OCI-LY7 (cell line): ENCODE measurements at regions not wholly inside any gene's neighbourhood (a gene's known extent, or its start where the extent isn't known, plus 50 kb on each side); places are given as distances from the start of the nearest gene placed in this dataset.
"Not testable (repeated sequence)": the region's sequence is repeated elsewhere in the genome, so short reads cannot be mapped to it uniquely, and the experiment has no call there.

Experiments used
- BruUV-seq: library from RNA; stranded (reverse); fragments of 400-500 nt; replicated peaks from 2 replicates; lab custom pipeline; 2021; lab: Mats Ljungman, UMichigan
- CTCF ChIA-PET: fragments of 300-600 bp; sonication (Branson Sonifier 250); formaldehyde crosslinking; loops from one replicate; lab custom pipeline; 2022; ENCODE audit warnings: antibody characterized with exemption; ENCODE audit not compliant: unreplicated experiment; lab: Charles Lee
- POLR2A ChIA-PET: fragments of 300-600 bp; sonication (Branson Sonifier 250); formaldehyde crosslinking; loops from one replicate; lab custom pipeline; 2022; ENCODE audit warnings: antibody characterized with exemption; lab: Charles Lee
- DNase-seq: peaks from one replicate; pipeline ENCODE4 v3.0.0-alpha.2; 2015; ENCODE audit warnings: low spot score
- H2AFZ ChIP-seq: fragments of 200-600 bp; sonication (generic), shearing (Covaris generic); 2 replicates; pipeline ENCODE4 v1.6.1; 2014; ENCODE audit warnings: mild to moderate bottlenecking, antibody characterized with exemption, low read length, moderate library complexity
- H3K27ac ChIP-seq: fragments of 200-600 bp; sonication (generic); 2 replicates; pipeline ENCODE4 v1.5.1; 2014; ENCODE audit warnings: mixed run types, low read depth, mild to moderate bottlenecking, moderate library complexity, low read length, inconsistent platforms; ENCODE audit not compliant: poor library complexity, severe bottlenecking
- H3K36me3 ChIP-seq: fragments of 200-600 bp; sonication (generic); 2 replicates; pipeline ENCODE4 v1.6.1; 2014; ENCODE audit warnings: mild to moderate bottlenecking, antibody characterized with exemption, low read length, moderate library complexity, mixed read lengths; ENCODE audit not compliant: insufficient read depth
- H3K4me1 ChIP-seq: fragments of 200-600 bp; sonication (generic); 2 replicates; pipeline ENCODE4 v1.5.1; 2014; ENCODE audit warnings: mild to moderate bottlenecking, low read length; ENCODE audit not compliant: insufficient read depth, poor library complexity, severe bottlenecking
- H3K4me2 ChIP-seq: fragments of 200-600 bp; sonication (generic); 2 replicates; pipeline ENCODE4 v1.6.1; 2014; ENCODE audit warnings: mild to moderate bottlenecking, low read length
- H3K4me3 ChIP-seq: fragments of 200-600 bp; sonication (generic); 2 replicates; pipeline ENCODE4 v1.5.1; 2014; ENCODE audit warnings: mild to moderate bottlenecking, low read depth, low read length; ENCODE audit not compliant: poor library complexity, severe bottlenecking
- H3K79me2 ChIP-seq: fragments of 200-600 bp; sonication (generic); 2 replicates; pipeline ENCODE4 v1.6.1; 2016; ENCODE audit warnings: low read depth, mild to moderate bottlenecking, low read length, moderate library complexity, mixed read lengths; ENCODE audit not compliant: insufficient read depth
- H3K9me2 ChIP-seq: fragments of 200-600 bp; sonication (generic); 2 replicates; pipeline ENCODE4 v1.6.1; 2016; ENCODE audit warnings: mild to moderate bottlenecking, low read length, mixed read lengths; ENCODE audit not compliant: insufficient read depth
- H3K9me3 ChIP-seq: fragments of 200-600 bp; sonication (generic); 2 replicates; pipeline ENCODE4 v1.6.1; 2014; ENCODE audit warnings: mild to moderate bottlenecking, mixed run types, low read length, mixed read lengths
- H4K20me1 ChIP-seq: fragments of 200-600 bp; sonication (generic); 2 replicates; pipeline ENCODE4 v1.6.1; 2014; ENCODE audit warnings: mild to moderate bottlenecking, antibody characterized with exemption, low read length, moderate library complexity, mixed read lengths; ENCODE audit not compliant: insufficient read depth
- intact Hi-C: fragments of 100-400 bp; cut with micrococcal nuclease; formaldehyde crosslinking; loops from one replicate; pipeline ENCODE4 v1.10.0; 2022; ENCODE audit not compliant: unreplicated experiment

- BruUV-seq, H2AFZ ChIP-seq, H3K4me1 ChIP-seq, intact Hi-C loops, DNase-seq, H3K9me2 ChIP-seq, H3K4me3 ChIP-seq, H3K79me2 ChIP-seq, H3K27ac ChIP-seq, H3K4me2 ChIP-seq, H3K9me3 ChIP-seq, H4K20me1 ChIP-seq, CTCF ChIA-PET, H3K36me3 ChIP-seq, POLR2A ChIA-PET: not testable (repeated sequence)
These were observed 756.1 kb downstream of the SPATA31A1 start for GRCh38 chr9:40111571-40111970.

GRCh38 chr9:40130598-40130997 lies 775.1 kb downstream of the SPATA31A1 start:
- intact Hi-C loops, H4K20me1 ChIP-seq, H3K36me3 ChIP-seq, H3K4me3 ChIP-seq, H3K4me1 ChIP-seq, CTCF ChIA-PET, DNase-seq, H3K4me2 ChIP-seq, H3K27ac ChIP-seq, H3K9me2 ChIP-seq, H3K79me2 ChIP-seq, BruUV-seq, H2AFZ ChIP-seq, POLR2A ChIA-PET, H3K9me3 ChIP-seq: not testable (repeated sequence)

DNA sequence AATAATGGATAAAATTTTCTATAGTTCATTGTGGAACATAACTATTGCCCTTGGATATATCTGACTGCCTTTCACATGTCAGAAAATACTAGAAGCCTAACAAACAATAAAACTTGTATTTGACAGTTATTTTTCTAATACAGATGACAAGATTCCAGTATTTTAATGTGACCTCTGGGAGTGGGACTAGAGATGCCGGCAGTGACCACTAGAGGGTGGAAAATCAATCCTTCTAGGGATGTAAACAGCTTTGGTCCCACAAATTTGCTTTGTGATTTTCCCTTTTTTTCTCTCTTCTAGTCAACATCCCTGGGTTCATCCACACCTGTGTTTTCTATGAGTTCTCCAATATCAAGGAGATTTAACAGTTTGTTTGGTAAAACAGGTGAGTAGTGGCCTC lies 813.7 kb downstream of the SPATA31A1 start:
- POLR2A ChIA-PET, H3K4me3 ChIP-seq, H3K9me2 ChIP-seq, BruUV-seq, H3K27ac ChIP-seq, H3K79me2 ChIP-seq, H4K20me1 ChIP-seq, H3K36me3 ChIP-seq, H3K4me1 ChIP-seq, intact Hi-C loops, H3K9me3 ChIP-seq, DNase-seq, H3K4me2 ChIP-seq, H2AFZ ChIP-seq, CTCF ChIA-PET: not testable (repeated sequence)

DNA sequence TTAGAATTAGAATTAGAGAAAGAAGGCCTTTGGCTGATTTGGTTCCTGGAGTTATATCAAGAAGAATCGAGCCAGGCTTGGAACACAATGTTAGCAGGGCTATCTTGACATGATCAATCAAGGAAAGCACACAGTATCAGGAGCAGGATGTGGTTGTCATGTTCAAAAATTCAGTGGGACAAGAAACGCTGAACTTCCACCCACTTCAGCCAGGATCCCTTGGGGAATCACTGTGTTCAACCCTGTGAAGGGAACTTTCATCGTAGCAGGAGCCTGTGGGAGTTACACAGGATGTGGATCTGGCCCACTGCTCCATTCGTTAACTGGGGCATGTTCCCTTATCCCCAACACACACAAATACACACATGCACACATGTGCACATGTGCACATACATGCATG lies 817.8 kb downstream of the SPATA31A1 start:
- intact Hi-C loops, H3K4me3 ChIP-seq, H3K4me1 ChIP-seq, H3K4me2 ChIP-seq, CTCF ChIA-PET, H3K36me3 ChIP-seq, POLR2A ChIA-PET, H3K9me2 ChIP-seq, DNase-seq, H3K79me2 ChIP-seq, BruUV-seq, H4K20me1 ChIP-seq, H2AFZ ChIP-seq, H3K9me3 ChIP-seq, H3K27ac ChIP-seq: not testable (repeated sequence)

DNA sequence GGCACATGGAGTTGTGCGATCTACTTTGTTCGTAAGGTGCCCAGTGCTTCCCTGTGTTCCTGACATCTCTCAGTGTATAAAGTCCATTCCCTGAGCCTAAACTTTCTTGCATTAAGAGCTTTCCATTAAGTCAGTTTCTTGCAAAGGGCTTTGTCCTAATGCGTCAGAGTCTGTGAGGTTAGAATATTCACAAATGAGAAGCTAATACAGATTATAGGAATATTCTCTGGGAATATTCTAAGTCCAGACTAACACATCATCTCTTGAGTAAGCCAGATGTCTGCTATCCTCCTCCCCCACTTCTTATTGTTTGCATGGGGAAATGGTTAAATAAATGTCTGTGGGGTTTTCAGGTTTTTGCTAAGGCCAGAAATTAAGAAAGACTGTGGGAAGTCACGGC lies 818.6 kb downstream of the SPATA31A1 start:
- H3K79me2 ChIP-seq, DNase-seq, H2AFZ ChIP-seq, H3K36me3 ChIP-seq, H3K27ac ChIP-seq, H3K9me3 ChIP-seq, CTCF ChIA-PET, H3K4me1 ChIP-seq, POLR2A ChIA-PET, H4K20me1 ChIP-seq, BruUV-seq, H3K4me3 ChIP-seq, H3K4me2 ChIP-seq, intact Hi-C loops, H3K9me2 ChIP-seq: not testable (repeated sequence)

- H3K9me2 ChIP-seq, H4K20me1 ChIP-seq, H3K9me3 ChIP-seq, H3K4me2 ChIP-seq, intact Hi-C loops, DNase-seq, H3K27ac ChIP-seq, H2AFZ ChIP-seq, H3K4me1 ChIP-seq, POLR2A ChIA-PET, H3K79me2 ChIP-seq, H3K36me3 ChIP-seq, CTCF ChIA-PET, BruUV-seq, H3K4me3 ChIP-seq: not testable (repeated sequence)
These were observed 821.9 kb downstream of the SPATA31A1 start for GRCh38 chr9:40177403-40177802.

- H3K4me3 ChIP-seq, DNase-seq, H3K4me2 ChIP-seq, intact Hi-C loops, H3K9me3 ChIP-seq, H3K27ac ChIP-seq, H2AFZ ChIP-seq, H3K9me2 ChIP-seq, H3K4me1 ChIP-seq, BruUV-seq, H3K36me3 ChIP-seq, CTCF ChIA-PET, POLR2A ChIA-PET, H4K20me1 ChIP-seq, H3K79me2 ChIP-seq: not testable (repeated sequence)
These were observed 835.9 kb downstream of the SPATA31A1 start for GRCh38 chr9:40191403-40191802.
